C4-2B (cell line): ENCODE measurements at regions not wholly inside any gene's neighbourhood (a gene's known extent, or its start where the extent isn't known, plus 50 kb on each side); places are given as distances from the start of the nearest gene placed in this dataset.

Experiments
- ZFX ChIP-seq: fragments of 450-650 bp; IDR thresholded peaks from 2 replicates; pipeline ENCODE4 v1.6.1; 2017
- TF ChIP-seq, protein P1 (sequence below): fragments of 450-650 bp; conservative IDR thresholded peaks from 2 replicates; pipeline ENCODE4 v1.5.1; 2017; ENCODE audit warnings: mild to moderate bottlenecking

DNA sequence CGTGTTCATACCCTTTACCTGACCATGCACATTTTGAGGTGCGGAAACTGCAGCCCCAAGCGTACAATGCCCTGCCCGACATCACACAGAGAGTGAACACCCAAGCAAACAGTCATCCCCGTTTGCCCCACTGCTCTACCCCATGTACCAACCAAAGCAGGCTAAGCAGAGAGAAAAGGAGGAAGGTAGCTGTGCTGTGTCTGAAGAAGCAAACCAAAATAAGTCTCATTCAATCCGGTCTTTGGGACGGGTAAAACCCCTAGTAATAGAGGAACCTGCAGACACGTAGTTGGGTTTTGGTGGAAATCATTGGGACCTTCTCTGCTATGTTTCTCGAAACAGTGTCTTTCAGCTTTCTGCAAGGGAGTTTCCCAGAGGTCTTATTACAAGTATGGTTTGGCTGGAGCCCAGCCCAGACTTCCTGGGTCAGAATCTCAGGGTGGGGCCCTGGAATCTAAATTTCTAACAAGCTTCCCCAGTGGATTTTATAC lies 164.6 kb upstream of the HES1 start:
- TF ChIP-seq, protein P1, sequence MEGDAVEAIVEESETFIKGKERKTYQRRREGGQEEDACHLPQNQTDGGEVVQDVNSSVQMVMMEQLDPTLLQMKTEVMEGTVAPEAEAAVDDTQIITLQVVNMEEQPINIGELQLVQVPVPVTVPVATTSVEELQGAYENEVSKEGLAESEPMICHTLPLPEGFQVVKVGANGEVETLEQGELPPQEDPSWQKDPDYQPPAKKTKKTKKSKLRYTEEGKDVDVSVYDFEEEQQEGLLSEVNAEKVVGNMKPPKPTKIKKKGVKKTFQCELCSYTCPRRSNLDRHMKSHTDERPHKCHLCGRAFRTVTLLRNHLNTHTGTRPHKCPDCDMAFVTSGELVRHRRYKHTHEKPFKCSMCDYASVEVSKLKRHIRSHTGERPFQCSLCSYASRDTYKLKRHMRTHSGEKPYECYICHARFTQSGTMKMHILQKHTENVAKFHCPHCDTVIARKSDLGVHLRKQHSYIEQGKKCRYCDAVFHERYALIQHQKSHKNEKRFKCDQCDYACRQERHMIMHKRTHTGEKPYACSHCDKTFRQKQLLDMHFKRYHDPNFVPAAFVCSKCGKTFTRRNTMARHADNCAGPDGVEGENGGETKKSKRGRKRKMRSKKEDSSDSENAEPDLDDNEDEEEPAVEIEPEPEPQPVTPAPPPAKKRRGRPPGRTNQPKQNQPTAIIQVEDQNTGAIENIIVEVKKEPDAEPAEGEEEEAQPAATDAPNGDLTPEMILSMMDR = no peak
- no peak for TF ChIP-seq ZFX
